OCI-LY3 (cell line): ENCODE measurements at regions not wholly inside any gene's neighbourhood (a gene's known extent, or its start where the extent isn't known, plus 50 kb on each side); places are given as distances from the start of the nearest gene placed in this dataset.

Source experiments
- EZH2phosphoT487 ChIP-seq: fragments of 200-600 bp; shearing (Covaris generic); IDR thresholded peaks from 2 replicates; pipeline ENCODE4 v1.6.1; 2018; ENCODE audit warnings: antibody characterized with exemption, mixed run types, low read depth
- TF ChIP-seq, protein P1 (sequence below): fragments of 200-600, 300-600 bp; sonication (generic); IDR thresholded peaks from 2 replicates; pipeline ENCODE4 v1.5.1; 2014; ENCODE audit warnings: antibody characterized with exemption, low read length, low read depth

DNA sequence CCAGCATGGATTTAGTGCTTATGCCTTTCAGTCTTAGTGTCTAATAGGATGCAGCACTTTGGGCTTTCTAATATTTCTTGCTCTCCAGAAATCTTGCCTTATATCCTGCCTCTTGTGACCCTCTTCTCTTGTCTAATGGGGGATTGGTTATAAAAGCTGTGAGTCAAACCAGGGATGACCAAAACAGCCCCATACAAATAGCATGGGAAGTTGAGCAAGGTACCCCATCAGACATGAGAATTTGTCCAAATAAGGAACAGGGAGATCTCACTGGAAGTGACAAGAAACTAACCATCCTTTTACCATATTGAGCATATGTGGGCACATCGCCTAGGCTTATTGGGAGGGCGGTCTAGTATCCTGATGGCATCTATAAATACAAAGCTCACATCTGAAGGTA, 78.8 kb upstream of the BZW1 start:
- TF ChIP-seq, protein P1, sequence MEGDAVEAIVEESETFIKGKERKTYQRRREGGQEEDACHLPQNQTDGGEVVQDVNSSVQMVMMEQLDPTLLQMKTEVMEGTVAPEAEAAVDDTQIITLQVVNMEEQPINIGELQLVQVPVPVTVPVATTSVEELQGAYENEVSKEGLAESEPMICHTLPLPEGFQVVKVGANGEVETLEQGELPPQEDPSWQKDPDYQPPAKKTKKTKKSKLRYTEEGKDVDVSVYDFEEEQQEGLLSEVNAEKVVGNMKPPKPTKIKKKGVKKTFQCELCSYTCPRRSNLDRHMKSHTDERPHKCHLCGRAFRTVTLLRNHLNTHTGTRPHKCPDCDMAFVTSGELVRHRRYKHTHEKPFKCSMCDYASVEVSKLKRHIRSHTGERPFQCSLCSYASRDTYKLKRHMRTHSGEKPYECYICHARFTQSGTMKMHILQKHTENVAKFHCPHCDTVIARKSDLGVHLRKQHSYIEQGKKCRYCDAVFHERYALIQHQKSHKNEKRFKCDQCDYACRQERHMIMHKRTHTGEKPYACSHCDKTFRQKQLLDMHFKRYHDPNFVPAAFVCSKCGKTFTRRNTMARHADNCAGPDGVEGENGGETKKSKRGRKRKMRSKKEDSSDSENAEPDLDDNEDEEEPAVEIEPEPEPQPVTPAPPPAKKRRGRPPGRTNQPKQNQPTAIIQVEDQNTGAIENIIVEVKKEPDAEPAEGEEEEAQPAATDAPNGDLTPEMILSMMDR = no peak
- TF ChIP-seq EZH2phosphoT487 = no peak
